Nephron progenitor cell (in vitro differentiated cells): ENCODE measurements at regions not wholly inside any gene's neighbourhood (a gene's known extent, or its start where the extent isn't known, plus 50 kb on each side); places are given as distances from the start of the nearest gene placed in this dataset.

Experiments
- DNase-seq: peaks from one replicate; pipeline ENCODE4 v3.0.0; 2021
- H3K27ac Mint-ChIP-seq: 2 replicates; pipeline ENCODE4 v1.8.0; 2021; ENCODE audit warnings: mild to moderate bottlenecking, moderate library complexity, mixed read lengths
- H3K27me3 Mint-ChIP-seq: 2 replicates; pipeline ENCODE4 v1.8.0; 2021; ENCODE audit warnings: mild to moderate bottlenecking, low read depth, mixed read lengths; ENCODE audit not compliant: poor library complexity
- H3K36me3 Mint-ChIP-seq: 2 replicates; pipeline ENCODE4 v1.8.0; 2021; ENCODE audit warnings: low read depth, mixed read lengths
- H3K4me1 Mint-ChIP-seq: 2 replicates; pipeline ENCODE4 v1.8.0; 2021; ENCODE audit warnings: mixed read lengths
- H3K4me3 Mint-ChIP-seq: 2 replicates; pipeline ENCODE4 v1.8.0; 2021; ENCODE audit warnings: mild to moderate bottlenecking, moderate library complexity, mixed read lengths
- H3K9me3 Mint-ChIP-seq: 2 replicates; pipeline ENCODE4 v1.8.0; 2021; ENCODE audit warnings: mild to moderate bottlenecking, moderate library complexity, mixed read lengths
- CTCF ChIP-seq: fragments of 200-600 bp; sonication (generic); IDR thresholded peaks from 2 replicates; pipeline ENCODE4 v1.5.0; 2021; ENCODE audit warnings: antibody characterized with exemption

- no peak overlapping the region for H3K4me3 Mint-ChIP-seq
- peaks cover 6% of the 10 kb centered on the region for H3K27me3 Mint-ChIP-seq
- no peak for TF ChIP-seq CTCF
- H3K27ac Mint-ChIP-seq = no peak overlapping the region
- H3K36me3 Mint-ChIP-seq = no peaks in the 10 kb centered on the region
- no peak for DNase-seq
- H3K4me1 Mint-ChIP-seq = peaks cover 14% of the 10 kb centered on the region
- no peaks in the 10 kb centered on the region for H3K9me3 Mint-ChIP-seq
These were observed 606.1 kb downstream of the KIF4B start for GRCh38 chr5:155619688-155620087.

GRCh38 chr5:155620821-155621410 is 607.4 kb downstream of the KIF4B start:
- peaks cover 7% of the 10 kb centered on the region for H3K27me3 Mint-ChIP-seq
- no peak for DNase-seq
- H3K4me3 Mint-ChIP-seq = no peak overlapping the region
- peak overlapping the region; percentile 27 for H3K27ac Mint-ChIP-seq
- H3K36me3 Mint-ChIP-seq = no peaks in the 10 kb centered on the region
- no peak for TF ChIP-seq CTCF
- H3K4me1 Mint-ChIP-seq = peaks cover 23% of the 10 kb centered on the region
- no peaks in the 10 kb centered on the region for H3K9me3 Mint-ChIP-seq

GRCh38 chr5:155624597-155625241 is 611.2 kb downstream of the KIF4B start:
- Mint-ChIP-seq H3K4me1 (peaks cover 23% of the 10 kb centered on the region), H3K27me3 (peaks cover 3% of the 10 kb centered on the region), H3K9me3 (no peaks in the 10 kb centered on the region), H3K4me3 (no peak overlapping the region), H3K27ac (no peak overlapping the region), H3K36me3 (no peaks in the 10 kb centered on the region)
- DNase-seq = no peak
- TF ChIP-seq CTCF = no peak

- TF ChIP-seq CTCF = no peak
- DNase-seq = no peak
- H3K27me3 Mint-ChIP-seq = peaks cover 3% of the 10 kb centered on the region
- no peak overlapping the region for H3K27ac Mint-ChIP-seq
- H3K9me3 Mint-ChIP-seq = no peaks in the 10 kb centered on the region
- peaks cover 23% of the 10 kb centered on the region for H3K4me1 Mint-ChIP-seq
- no peak overlapping the region for H3K4me3 Mint-ChIP-seq
- no peaks in the 10 kb centered on the region for H3K36me3 Mint-ChIP-seq
These were observed 611.8 kb downstream of the KIF4B start for GRCh38 chr5:155625315-155625714.

- Mint-ChIP-seq H3K27ac (no peak overlapping the region), H3K36me3 (no peaks in the 10 kb centered on the region), H3K27me3 (peaks cover 3% of the 10 kb centered on the region), H3K4me1 (peaks cover 16% of the 10 kb centered on the region), H3K4me3 (no peak overlapping the region), H3K9me3 (no peaks in the 10 kb centered on the region)
- DNase-seq = no peak
- TF ChIP-seq CTCF = no peak
These were observed 612.5 kb downstream of the KIF4B start for GRCh38 chr5:155625897-155626543.
